Embryonic facial prominence (tissue), 1 donor: ENCODE measurements at regions not wholly inside any gene's neighbourhood (a gene's known extent, or its start where the extent isn't known, plus 50 kb on each side); places are given as distances from the start of the nearest gene placed in this dataset.

ENCODE experiments used
- DNase-seq: peaks from one replicate; pipeline ENCODE4 v3.0.0-alpha.2; 2016; ENCODE audit errors: extremely low spot score

- DNase-seq, result peak; percentile 22
Observed at GRCh38 chr18:47484068-47484467, 232.6 kb upstream of the SKOR2 start.

- no peak for DNase-seq
Observed at GRCh38 chr18:47480166-47480565, 228.7 kb upstream of the SKOR2 start.

GRCh38 chr18:47471784-47472183 is 220.3 kb upstream of the SKOR2 start:
- no peak for DNase-seq

DNA sequence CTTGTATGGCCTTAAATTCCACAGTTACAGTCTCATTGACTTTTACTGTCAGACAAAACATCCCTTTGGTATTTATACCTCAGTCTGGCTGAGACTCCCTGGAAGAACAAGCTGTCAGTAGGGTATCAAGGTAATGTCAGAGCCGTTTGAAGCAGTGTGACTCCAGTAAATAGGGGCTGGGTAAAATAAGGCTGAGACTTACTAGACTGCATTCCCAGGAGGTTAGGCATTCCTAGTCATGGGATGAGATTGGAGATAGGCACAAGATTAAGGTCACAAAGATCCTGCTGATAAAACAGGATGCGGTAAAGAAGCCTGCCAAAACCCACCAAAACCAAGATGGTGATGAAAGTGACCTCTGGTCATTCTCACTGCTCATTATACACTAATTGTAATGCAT is 219.5 kb upstream of the SKOR2 start:
- no peak for DNase-seq

GRCh38 chr18:47469576-47469975 is 218.1 kb upstream of the SKOR2 start:
- no peak for DNase-seq

DNA sequence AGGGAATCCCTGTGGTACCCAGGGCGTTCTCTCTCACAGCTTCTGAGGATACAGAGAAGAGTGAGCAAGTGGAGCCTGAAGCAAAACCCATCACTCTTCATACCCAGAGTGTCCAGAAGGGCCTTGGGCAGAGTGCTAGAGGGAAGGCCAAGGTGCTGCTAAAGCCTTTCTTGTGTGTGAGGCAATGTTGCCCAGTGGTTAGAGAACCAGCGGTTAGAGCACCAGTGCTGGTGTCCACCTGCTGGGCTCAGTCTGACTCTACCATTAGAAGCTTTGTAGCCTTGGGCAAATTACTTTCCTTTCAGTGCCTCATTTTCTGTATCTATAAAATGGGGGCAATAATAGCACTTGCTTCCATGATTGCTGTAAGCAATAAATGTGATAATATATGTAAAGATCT is 210.5 kb upstream of the SKOR2 start:
- no peak for DNase-seq

- DNase-seq, result no peak
Observed at GRCh38 chr18:47461406-47461948, 210.0 kb upstream of the SKOR2 start.

DNA sequence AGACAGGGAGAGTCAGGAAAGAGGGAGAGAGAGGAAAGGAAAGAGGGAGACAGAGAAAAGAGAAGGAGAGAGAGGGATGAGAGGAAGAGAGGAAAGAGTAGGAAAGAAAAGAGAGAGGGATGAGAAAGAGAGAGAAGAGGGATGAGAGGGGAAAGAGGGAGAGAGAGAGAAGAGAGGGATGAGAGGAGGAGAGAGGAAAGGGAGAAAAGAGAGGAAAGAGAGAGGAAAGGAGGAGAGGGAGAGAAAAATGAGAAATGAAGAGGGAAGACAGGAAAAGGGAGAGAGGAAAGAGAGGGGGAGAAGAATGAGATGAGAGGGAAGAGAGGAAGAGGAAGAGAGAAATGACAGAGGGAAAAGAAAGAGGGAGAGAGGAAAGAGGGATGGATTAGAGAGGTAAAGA is 207.0 kb upstream of the SKOR2 start:
- no peak for DNase-seq

- DNase-seq, result no peak
Observed at GRCh38 chr18:47457614-47458013, 206.2 kb upstream of the SKOR2 start.

DNA sequence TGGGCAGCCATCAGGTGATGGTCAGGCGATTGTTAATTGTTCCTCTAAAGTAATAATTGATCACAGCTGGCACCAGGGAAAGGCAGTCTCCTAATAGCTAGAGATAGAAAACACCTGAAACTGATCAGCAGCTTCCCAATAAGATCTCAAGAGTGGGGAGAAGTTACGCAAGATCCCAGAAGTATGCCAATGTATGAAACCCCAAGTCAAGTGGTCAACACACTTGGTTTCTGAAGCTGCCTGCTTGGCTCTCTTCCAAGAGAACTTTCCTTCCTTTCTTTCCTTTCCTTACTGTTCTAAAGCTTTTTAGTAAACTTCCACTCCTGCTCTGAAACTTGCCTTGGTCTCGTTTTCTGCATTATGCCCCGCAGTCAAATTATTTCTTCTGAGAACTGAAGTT is 201.6 kb upstream of the SKOR2 start:
- no peak for DNase-seq

DNA sequence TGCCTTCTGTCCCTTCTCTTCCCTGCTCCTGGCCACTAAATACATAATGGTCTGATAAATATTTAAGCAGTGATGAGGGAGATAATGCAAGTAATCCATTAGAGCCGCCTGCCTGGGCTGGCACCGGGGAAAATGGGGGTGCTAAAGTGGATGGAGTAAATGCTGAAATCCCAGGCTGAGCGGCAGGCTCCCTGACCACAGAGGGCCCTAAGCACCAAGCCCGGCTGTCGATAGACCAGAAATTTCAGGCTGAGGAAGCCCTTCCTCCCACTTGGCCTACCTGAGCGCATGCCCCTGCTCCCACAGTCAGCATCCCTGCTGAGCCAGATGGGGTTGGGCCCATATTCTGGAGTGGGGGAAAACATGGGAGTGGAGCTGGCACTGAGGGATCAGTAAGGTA is 197.5 kb upstream of the SKOR2 start:
- no peak for DNase-seq

GRCh38 chr18:47441914-47442313 is 190.5 kb upstream of the SKOR2 start:
- DNase-seq, result no peak

GRCh38 chr18:47438001-47438400 is 186.5 kb upstream of the SKOR2 start:
- no peak for DNase-seq

- DNase-seq, result no peak
Observed at GRCh38 chr18:47436871-47437270, 185.4 kb upstream of the SKOR2 start.

DNA sequence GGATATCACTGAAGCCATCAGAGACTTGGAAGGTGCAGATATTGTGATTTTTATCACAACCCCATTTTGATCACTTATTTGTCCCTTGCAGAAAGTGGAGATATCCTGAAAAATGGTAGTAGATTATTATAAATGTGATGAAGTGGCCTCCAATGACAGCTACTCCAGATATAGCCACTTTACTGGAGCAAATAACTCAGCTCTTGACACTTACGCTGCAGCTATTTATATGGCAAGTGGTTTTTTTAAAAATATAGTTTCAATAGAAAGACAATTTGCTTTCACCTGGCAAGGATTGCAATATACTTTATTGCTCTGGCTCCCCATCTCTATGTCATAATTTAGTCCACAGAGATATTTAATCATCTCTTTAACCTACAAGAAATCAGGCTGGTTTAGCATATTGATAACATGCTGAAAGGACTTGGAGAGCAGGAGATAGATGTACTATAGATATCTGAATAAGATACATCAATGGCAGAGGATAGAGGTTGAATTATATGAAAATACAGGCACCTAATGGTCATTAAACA is 182.8 kb upstream of the SKOR2 start:
- DNase-seq, result no peak

DNA sequence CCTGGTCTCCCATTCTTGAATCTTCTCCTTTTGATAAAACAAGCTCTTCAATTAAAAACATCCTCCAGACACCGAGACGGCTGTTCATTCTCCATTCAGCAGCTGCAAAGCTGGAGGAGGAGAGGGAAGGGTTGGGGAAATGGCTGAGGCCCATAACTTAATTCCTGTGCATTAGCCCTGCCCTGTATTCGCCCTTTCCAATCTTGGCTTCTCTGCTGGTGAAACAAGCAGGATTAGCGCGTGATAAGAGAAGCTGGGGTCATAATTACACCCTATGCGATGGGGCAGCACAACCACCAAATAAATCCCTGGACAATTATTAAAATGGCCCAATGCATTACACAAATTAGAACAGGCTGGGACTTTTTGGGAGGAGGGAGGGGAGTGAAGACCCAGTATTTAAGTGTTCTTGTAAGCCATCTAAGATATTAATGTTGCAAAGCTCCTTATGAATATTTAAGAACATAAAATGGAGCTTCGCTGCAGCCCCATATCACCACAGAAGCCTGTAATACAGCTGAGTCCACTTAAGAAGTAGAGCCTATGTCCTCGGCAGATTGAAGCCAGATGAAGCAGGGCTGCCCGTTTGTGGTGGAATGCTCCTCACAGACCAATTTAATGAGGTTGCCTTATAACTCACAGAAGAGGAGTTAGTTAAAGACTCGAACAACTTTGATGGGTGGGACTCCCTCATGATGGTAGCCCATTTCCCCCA is 176.6 kb upstream of the SKOR2 start:
- no peak for DNase-seq

GRCh38 chr18:47427072-47427471 is 175.6 kb upstream of the SKOR2 start:
- DNase-seq, result no peak

DNA sequence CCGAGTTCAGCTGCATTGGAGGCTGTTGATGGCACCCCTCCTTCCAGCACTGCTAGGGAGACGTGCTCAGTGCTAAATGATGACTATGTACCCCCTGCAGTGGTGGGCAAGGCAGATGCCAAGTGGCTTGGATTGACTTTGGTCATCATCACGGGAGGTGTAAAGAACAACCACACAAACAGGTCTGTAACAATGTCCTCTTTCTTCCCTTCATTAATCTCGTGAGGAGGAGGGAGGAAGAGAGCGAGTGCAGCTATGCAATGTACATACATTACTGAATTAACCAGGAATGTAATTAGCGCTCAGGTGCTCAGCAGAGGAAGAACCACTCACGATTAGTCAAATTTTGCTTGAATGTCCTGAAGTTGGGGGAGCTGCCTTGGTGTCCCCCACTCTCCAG is 173.9 kb upstream of the SKOR2 start:
- DNase-seq, result no peak

DNA sequence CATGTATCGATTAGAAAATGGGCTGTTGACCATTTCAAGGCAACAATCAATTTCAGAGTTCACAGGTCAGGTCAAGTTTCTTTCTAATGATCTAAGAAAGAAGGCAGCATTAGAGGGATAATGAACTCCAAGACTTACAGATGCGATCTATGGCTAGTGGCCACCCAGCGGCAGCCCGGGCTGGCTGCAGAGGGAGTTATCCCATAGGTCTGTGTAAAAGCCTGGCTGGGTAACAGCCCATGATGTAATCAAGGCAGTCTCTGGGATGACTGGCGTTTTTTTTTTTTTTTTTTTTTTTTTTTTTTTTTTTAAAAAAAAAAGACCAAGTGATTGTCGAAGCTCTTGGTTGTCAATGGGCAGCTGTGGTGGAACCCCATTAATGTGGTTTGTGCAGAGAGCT is 171.1 kb upstream of the SKOR2 start:
- no peak for DNase-seq

- DNase-seq, result no peak
Observed at GRCh38 chr18:47420130-47420529, 168.7 kb upstream of the SKOR2 start.

DNA sequence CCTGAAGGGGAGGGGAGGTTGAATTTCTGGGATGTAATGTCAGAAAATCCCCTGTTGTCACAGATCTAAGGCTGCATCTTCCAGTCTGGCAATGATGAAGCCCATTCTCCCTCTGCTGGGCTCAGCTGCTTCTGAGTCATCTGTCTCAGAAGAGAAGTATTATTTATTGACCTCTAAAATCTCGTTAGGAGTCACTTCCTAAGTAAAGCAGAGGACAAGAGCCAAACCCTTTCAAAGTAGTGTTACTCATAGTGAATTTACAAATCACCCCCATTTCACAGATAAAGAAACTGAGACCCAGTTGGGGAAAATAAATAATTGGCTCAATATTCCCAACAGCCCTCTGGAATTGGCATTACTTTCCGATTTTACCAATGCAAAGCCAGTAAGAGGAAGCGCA is 167.3 kb upstream of the SKOR2 start:
- DNase-seq, result no peak

DNA sequence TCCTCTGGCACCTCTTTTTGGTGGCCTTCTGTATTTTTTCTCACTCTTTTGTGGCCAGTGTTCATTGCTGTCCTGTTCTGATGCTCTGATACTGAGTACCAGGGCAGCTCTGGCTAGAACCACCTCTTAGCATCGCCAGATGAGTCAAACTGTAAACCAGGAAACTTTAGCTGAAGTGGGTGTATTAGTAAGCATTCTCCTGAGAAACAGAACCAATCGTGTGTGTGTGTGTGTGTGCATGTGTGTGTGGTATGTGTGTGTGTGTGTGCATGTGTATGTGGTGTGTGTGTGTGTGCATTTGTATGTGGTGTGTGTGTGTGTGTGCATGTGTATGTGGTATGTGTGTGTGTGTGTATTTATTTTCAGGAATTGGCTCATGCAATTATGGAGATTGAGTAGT is 166.3 kb upstream of the SKOR2 start:
- no peak for DNase-seq

DNA sequence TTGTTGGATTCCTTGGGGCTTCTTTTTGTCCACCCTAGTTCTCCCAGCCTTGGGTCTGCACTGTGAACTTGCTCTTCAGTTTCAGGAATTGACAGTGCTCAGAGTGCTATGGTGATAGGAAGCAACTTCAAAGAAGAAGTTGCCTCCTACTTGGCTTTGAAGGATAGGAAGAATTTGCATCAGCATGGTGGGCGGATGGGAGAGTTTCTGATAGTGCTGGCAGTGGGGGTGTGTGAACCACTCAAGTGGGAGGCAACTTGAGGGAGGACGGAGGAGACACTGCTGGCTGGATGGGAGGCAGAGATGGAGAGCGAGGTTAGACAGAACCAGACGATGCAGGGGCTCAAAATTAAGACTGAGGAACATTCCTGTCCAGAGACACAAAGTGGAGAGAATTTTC is 164.4 kb upstream of the SKOR2 start:
- DNase-seq, result no peak

GRCh38 chr18:47413327-47413726 is 161.9 kb upstream of the SKOR2 start:
- DNase-seq, result no peak
